Keratinocyte (primary cell): ENCODE measurements at regions not wholly inside any gene's neighbourhood (a gene's known extent, or its start where the extent isn't known, plus 50 kb on each side); places are given as distances from the start of the nearest gene placed in this dataset.

Experiments used
- DNase-seq: peaks from one replicate; pipeline ENCODE4 v3.0.0-alpha.2; 2011; ENCODE audit warnings: low read depth, missing footprints, low spot score
- FAIRE-seq: peaks from 2 replicates; lab custom pipeline; 2011; peaks lifted over from hg19 to GRCh38; lab: Jason Lieb, UNC
- H2AFZ ChIP-seq: 2 replicates; pipeline ENCODE4 v1.6.0; 2012; ENCODE audit warnings: low read length, control low read depth, inconsistent platforms; ENCODE audit not compliant: control insufficient read depth
- H3K27ac ChIP-seq: 2 replicates; pipeline ENCODE4 v1.5.1; 2011; ENCODE audit warnings: low read length; ENCODE audit not compliant: control insufficient read depth, insufficient read depth
- H3K27me3 ChIP-seq: 3 replicates; pipeline ENCODE4 v1.6.0; 2011; ENCODE audit warnings: low read length; ENCODE audit not compliant: control insufficient read depth, insufficient read depth; ENCODE audit errors: extremely low read depth
- H3K36me3 ChIP-seq, 2 experiments: 2 replicates in 1 of 2; 3 replicates in 1 of 2; pipeline ENCODE4 v1.5.1; 2011; ENCODE audit warnings: low read length in 2 of 2, mild to moderate bottlenecking in 1 of 2; ENCODE audit not compliant: control insufficient read depth in 2 of 2, insufficient read depth in 2 of 2; ENCODE audit errors: extremely low read depth in 1 of 2
- H3K4me1 ChIP-seq: 3 replicates; pipeline ENCODE4 v1.5.1; 2011; ENCODE audit warnings: low read length; ENCODE audit not compliant: control insufficient read depth, insufficient read depth; ENCODE audit errors: extremely low read depth
- H3K4me2 ChIP-seq: 3 replicates; pipeline ENCODE4 v1.6.0; 2011; ENCODE audit warnings: low read depth, low read length; ENCODE audit not compliant: control insufficient read depth, insufficient read depth; ENCODE audit errors: extremely low read depth
- H3K4me3 ChIP-seq, 3 experiments: fragments of 200-600 bp in 1 of 3; sonication (generic) in 1 of 3; 2 replicates in 2 of 3; 3 replicates in 1 of 3; pipeline ENCODE4 v1.5.1; 2011 to 2016; ENCODE audit warnings: low read length in 3 of 3, mild to moderate bottlenecking in 3 of 3, control low read depth in 2 of 3, inconsistent platforms in 1 of 3, low read depth in 1 of 3, mixed read lengths in 1 of 3, mixed run types in 1 of 3, moderate library complexity in 1 of 3; ENCODE audit not compliant: control insufficient read depth in 2 of 3, insufficient read depth in 2 of 3; ENCODE audit errors: extremely low read depth in 1 of 3
- H3K79me2 ChIP-seq: 2 replicates; pipeline ENCODE4 v1.6.0; 2012; ENCODE audit warnings: low read length; ENCODE audit not compliant: control insufficient read depth, insufficient read depth
- H3K9ac ChIP-seq: 3 replicates; pipeline ENCODE4 v1.6.0; 2011; ENCODE audit warnings: low read length; ENCODE audit not compliant: control insufficient read depth, insufficient read depth; ENCODE audit errors: extremely low read depth
- H3K9me1 ChIP-seq: 3 replicates; pipeline ENCODE4 v1.6.0; 2011; ENCODE audit warnings: low read length; ENCODE audit not compliant: control insufficient read depth, insufficient read depth; ENCODE audit errors: extremely low read depth
- H3K9me3 ChIP-seq: 2 replicates; pipeline ENCODE4 v1.5.1; 2012; ENCODE audit warnings: low read depth, low read length; ENCODE audit not compliant: control insufficient read depth
- H4K20me1 ChIP-seq: 3 replicates; pipeline ENCODE4 v1.6.0; 2011; ENCODE audit warnings: low read length; ENCODE audit not compliant: control insufficient read depth, insufficient read depth; ENCODE audit errors: extremely low read depth
- CTCF ChIP-seq, 3 experiments: IDR thresholded peaks in 1 of 3; conservative IDR thresholded peaks in 1 of 3; optimal IDR thresholded peaks in 1 of 3; 2 replicates in 2 of 3; 3 replicates in 1 of 3; pipeline versions ENCODE3 to v1.5.1; 2011; ENCODE audit warnings: low read length in 3 of 3, mild to moderate bottlenecking in 3 of 3, moderate library complexity in 2 of 3, control low read depth in 1 of 3, inconsistent platforms in 1 of 3; ENCODE audit not compliant: insufficient read depth in 2 of 3; ENCODE audit errors: extremely low read depth in 1 of 3
- EZH2 ChIP-seq: IDR thresholded peaks from one replicate; pipeline ENCODE4 v1.6.1; 2012; ENCODE audit warnings: inconsistent platforms, mild to moderate bottlenecking, low read length, moderate library complexity
- dilution Hi-C: fragments of 300-500 bp; cut with MboI; formaldehyde crosslinking; loops from one replicate; pipeline ENCODE4 v1.7.0; 2020; ENCODE audit warnings: low sequenced_read_pairs; ENCODE audit not compliant: extremely low pct_ligation_motif_present

- H3K9me3 ChIP-seq = no peaks in the 10 kb centered on the region
- no peak overlapping the region for H3K27ac ChIP-seq
- H3K36me3 ChIP-seq = no peaks in the 10 kb centered on the region
- H3K79me2 ChIP-seq = no peaks in the 10 kb centered on the region
- no peaks in the 10 kb centered on the region for H3K27me3 ChIP-seq
- no peak for DNase-seq
- no peak overlapping the region for H2AFZ ChIP-seq
- no peaks in the 10 kb centered on the region for H3K9me1 ChIP-seq
- H3K4me1 ChIP-seq = no peaks in the 10 kb centered on the region
- H3K9ac ChIP-seq = no peak overlapping the region
- H4K20me1 ChIP-seq = no peaks in the 10 kb centered on the region
- FAIRE-seq = no peak
- dilution Hi-C loops = no loop called here
- no peak overlapping the region for H3K4me3 ChIP-seq
- TF ChIP-seq EZH2 = no peak
- H3K4me2 ChIP-seq = no peak overlapping the region
These were observed 221.4 kb downstream of the ACTR3 start for GRCh38 chr2:114111329-114111728.

- no peaks in the 10 kb centered on the region for H3K4me1 ChIP-seq
- no peaks in the 10 kb centered on the region for H3K79me2 ChIP-seq
- FAIRE-seq = no peak
These were observed 223.6 kb downstream of the ACTR3 start for GRCh38 chr2:114113518-114113917.

More at GRCh38 chr2:114113518-114113917, 223.6 kb downstream of the ACTR3 start:
- TF ChIP-seq EZH2 = no peak
- TF ChIP-seq CTCF (optimal IDR thresholded peaks at IDR 0.05 in 1 of 3, IDR thresholded peaks at IDR 0.05 in 1 of 3, conservative IDR thresholded peaks at IDR 0.05 in 1 of 3; ENCODE audit: extremely low read depth in 1 of 3, insufficient read depth in 2 of 3, low read length in 3 of 3) = no peak
- no peak overlapping the region for H3K4me3 ChIP-seq
- no peak overlapping the region for H2AFZ ChIP-seq
- H3K27ac ChIP-seq = no peak overlapping the region
- no peaks in the 10 kb centered on the region for H3K36me3 ChIP-seq
- no peaks in the 10 kb centered on the region for H4K20me1 ChIP-seq
- H3K27me3 ChIP-seq = no peaks in the 10 kb centered on the region
- H3K9me3 ChIP-seq = no peaks in the 10 kb centered on the region
- no peak for DNase-seq
- no peak overlapping the region for H3K9ac ChIP-seq
- H3K4me2 ChIP-seq = no peak overlapping the region
- dilution Hi-C loops = no loop called here
- no peaks in the 10 kb centered on the region for H3K9me1 ChIP-seq
